Lower lobe of right lung (tissue), 2 donors: ENCODE measurements at regions not wholly inside any gene's neighbourhood (a gene's known extent, or its start where the extent isn't known, plus 50 kb on each side); places are given as distances from the start of the nearest gene placed in this dataset.
"Not testable (repeated sequence)": the region's sequence is repeated elsewhere in the genome, so short reads cannot be mapped to it uniquely, and the experiment has no call there.

ENCODE experiments used
- ATAC-seq, 2 donors: fragments of 200-7000 bp; cut with Tn5 transposase; one replicate each; pipeline ENCODE4 v1.9.1; 2020 to 2022; ENCODE audit warnings: mild to moderate bottlenecking in 2 of 2, moderate library complexity in 2 of 2
- DNase-seq: peaks from one replicate; pipeline ENCODE4 v3.0.0-alpha.2; 2020
- H3K27ac ChIP-seq: fragments of 200-600 bp; one replicate; pipeline ENCODE4 v1.8.0; 2022
- H3K27me3 ChIP-seq: fragments of 200-600 bp; one replicate; pipeline ENCODE4 v1.8.0; 2022; ENCODE audit warnings: low read depth
- H3K36me3 ChIP-seq: fragments of 200-600 bp; one replicate; pipeline ENCODE4 v1.8.0; 2022; ENCODE audit warnings: mild to moderate bottlenecking
- H3K4me1 ChIP-seq: fragments of 200-600 bp; one replicate; pipeline ENCODE4 v1.8.0; 2022
- H3K4me3 ChIP-seq: fragments of 200-600 bp; one replicate; pipeline ENCODE4 v1.8.0; 2022; ENCODE audit warnings: mild to moderate bottlenecking
- H3K9me3 ChIP-seq: fragments of 200-600 bp; one replicate; pipeline ENCODE4 v1.8.0; 2022
- CTCF ChIP-seq: fragments of 200-600 bp; IDR thresholded peaks from one replicate; pipeline ENCODE4 v1.8.0; 2022; ENCODE audit warnings: antibody characterized with exemption, mild to moderate bottlenecking
- intact Hi-C: fragments of 100-400 bp; cut with DNase I; formaldehyde crosslinking; loops from one replicate; pipeline ENCODE4 v1.11.0; 2022
- donor health status: DM: no; HTN: yes; CAD: no; lungs with severe emphysema.

GRCh38 chr6:67916399-67916798 is 718.7 kb upstream of the ADGRB3 start:
- Histone ChIP-seq H3K4me1 (no peaks in the 10 kb centered on the region), H3K36me3 (no peaks in the 10 kb centered on the region), H3K27me3 (no peaks in the 10 kb centered on the region), H3K9me3 (no peaks in the 10 kb centered on the region), H3K27ac (no peak overlapping the region), H3K4me3 (no peak overlapping the region)
- intact Hi-C loops, result no loop called here
- no peak for TF ChIP-seq CTCF
- ATAC-seq (no peak), DNase-seq (no peak)

- Histone ChIP-seq H3K9me3 (no peaks in the 10 kb centered on the region), H3K36me3 (no peaks in the 10 kb centered on the region), H3K4me3 (no peak overlapping the region), H3K27ac (no peak overlapping the region), H3K27me3 (no peaks in the 10 kb centered on the region), H3K4me1 (no peaks in the 10 kb centered on the region)
- ATAC-seq (no peak), DNase-seq (no peak)
- no peak for TF ChIP-seq CTCF
- intact Hi-C loops, result no loop called here
Observed at GRCh38 chr6:67914419-67914818, 720.7 kb upstream of the ADGRB3 start.

DNA sequence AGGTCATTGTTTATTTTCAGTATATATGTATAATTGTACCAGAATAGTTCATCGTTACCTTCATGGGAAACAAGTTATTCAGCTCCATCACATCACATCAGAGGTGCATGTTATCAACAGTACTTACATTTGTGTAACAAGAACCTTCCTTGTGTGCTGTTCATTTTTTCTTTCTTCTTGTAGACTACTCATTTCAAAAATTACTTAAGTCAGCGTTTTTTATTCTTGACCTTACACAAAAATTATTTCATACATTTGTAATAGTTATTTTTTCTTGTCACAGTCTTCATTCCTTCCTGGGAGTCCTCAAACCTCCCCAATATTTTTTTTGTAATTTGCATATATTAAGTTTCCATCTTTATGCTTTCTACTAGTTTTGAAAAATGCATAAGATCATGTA is 725.7 kb upstream of the ADGRB3 start:
- Histone ChIP-seq H3K4me3 (no peak overlapping the region), H3K27ac (no peak overlapping the region), H3K27me3 (no peaks in the 10 kb centered on the region), H3K9me3 (no peaks in the 10 kb centered on the region), H3K4me1 (no peaks in the 10 kb centered on the region), H3K36me3 (no peaks in the 10 kb centered on the region)
- TF ChIP-seq CTCF, result no peak
- ATAC-seq (no peak), DNase-seq (no peak)
- intact Hi-C loops, result no loop called here

GRCh38 chr6:67908379-67908778 is 726.7 kb upstream of the ADGRB3 start:
- Histone ChIP-seq H3K4me3 (no peak overlapping the region), H3K4me1 (no peaks in the 10 kb centered on the region), H3K27me3 (no peaks in the 10 kb centered on the region), H3K36me3 (no peaks in the 10 kb centered on the region), H3K9me3 (no peaks in the 10 kb centered on the region), H3K27ac (no peak overlapping the region)
- no peak for ATAC-seq
- TF ChIP-seq CTCF, result no peak
- no peak for DNase-seq
- intact Hi-C loops, result no loop called here

GRCh38 chr6:67904735-67905134 is 730.3 kb upstream of the ADGRB3 start:
- H3K4me3 ChIP-seq, H3K27ac ChIP-seq, H3K4me1 ChIP-seq, DNase-seq, intact Hi-C loops, ATAC-seq, H3K27me3 ChIP-seq, H3K9me3 ChIP-seq, H3K36me3 ChIP-seq: not testable (repeated sequence)

DNA sequence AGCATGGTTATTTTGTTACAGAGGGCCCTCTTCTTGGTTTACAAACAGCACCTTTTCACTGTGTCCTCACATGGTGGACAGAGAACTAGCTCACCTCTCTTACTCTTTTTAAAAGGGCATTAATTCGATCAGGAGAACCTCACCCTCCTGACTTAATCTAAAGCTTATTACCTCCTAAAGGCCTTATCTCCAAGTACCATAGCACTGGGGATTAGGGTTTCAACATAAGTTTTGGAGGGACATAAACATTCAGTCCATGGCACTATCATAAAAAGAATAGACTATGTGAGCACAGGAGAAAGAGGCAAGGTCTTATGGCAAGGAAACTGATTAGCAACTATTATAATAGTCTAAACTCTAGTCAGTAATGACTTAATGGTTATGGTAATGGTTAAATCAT is 736.2 kb upstream of the ADGRB3 start:
- Histone ChIP-seq H3K4me3 (no peak overlapping the region), H3K4me1 (no peaks in the 10 kb centered on the region), H3K9me3 (no peaks in the 10 kb centered on the region), H3K27me3 (no peaks in the 10 kb centered on the region), H3K36me3 (no peaks in the 10 kb centered on the region), H3K27ac (no peak overlapping the region)
- intact Hi-C loops, result no loop called here
- DNase-seq (no peak), ATAC-seq (no peak)
- no peak for TF ChIP-seq CTCF
